ENCODE measurements at regions not wholly inside any gene's neighbourhood (a gene's known extent, or its start where the extent isn't known, plus 50 kb on each side); places are given as distances from the start of the nearest gene placed in this dataset.

GRCh38 chr15:87294854-87295253 lies 961.7 kb downstream of the NTRK3 start:
- no peaks in the 10 kb centered on the region for H3K4me1 ChIP-seq
- H3K9me3 ChIP-seq, result no peaks in the 10 kb centered on the region
- no peaks in the 10 kb centered on the region for H3K36me3 ChIP-seq
- no peak for TF ChIP-seq CTCF (IDR thresholded peaks at IDR 0.05; ENCODE audit: low read depth, low read length)
- no peaks in the 10 kb centered on the region for H3K27me3 ChIP-seq
- no peak for DNase-seq
- no peak overlapping the region for H3K4me3 ChIP-seq (ENCODE audit: low read depth, low read length)

GRCh38 chr15:87293031-87293430 lies 963.5 kb downstream of the NTRK3 start:
- H3K36me3 ChIP-seq, result no peaks in the 10 kb centered on the region
- H3K4me1 ChIP-seq, result no peaks in the 10 kb centered on the region
- no peak overlapping the region for H3K4me3 ChIP-seq (ENCODE audit: low read depth, low read length)
- H3K9me3 ChIP-seq, result no peaks in the 10 kb centered on the region
- DNase-seq, result no peak
- no peak for TF ChIP-seq CTCF (IDR thresholded peaks at IDR 0.05; ENCODE audit: low read depth, low read length)
- H3K27me3 ChIP-seq, result no peaks in the 10 kb centered on the region

GRCh38 chr15:87287156-87287555 lies 969.4 kb downstream of the NTRK3 start:
- no peak for DNase-seq
- H3K4me1 ChIP-seq, result no peaks in the 10 kb centered on the region
- H3K27me3 ChIP-seq, result no peaks in the 10 kb centered on the region
- no peak for TF ChIP-seq CTCF (IDR thresholded peaks at IDR 0.05; ENCODE audit: low read depth, low read length)
- H3K36me3 ChIP-seq, result no peaks in the 10 kb centered on the region
- H3K4me3 ChIP-seq (ENCODE audit: low read depth, low read length), result no peak overlapping the region
- H3K9me3 ChIP-seq, result no peaks in the 10 kb centered on the region

- no peak for DNase-seq
- Histone ChIP-seq H3K36me3 (no peaks in the 10 kb centered on the region), H3K27me3 (no peaks in the 10 kb centered on the region), H3K4me1 (no peaks in the 10 kb centered on the region), H3K9me3 (no peaks in the 10 kb centered on the region), H3K4me3 (ENCODE audit: low read depth, low read length) (no peak overlapping the region)
- TF ChIP-seq CTCF (IDR thresholded peaks at IDR 0.05; ENCODE audit: low read depth, low read length), result no peak
These were observed 987.0 kb downstream of the NTRK3 start for GRCh38 chr15:87269566-87269965.

GRCh38 chr15:87268675-87269074 lies 987.9 kb downstream of the NTRK3 start:
- H3K4me1 ChIP-seq, result no peaks in the 10 kb centered on the region
- no peaks in the 10 kb centered on the region for H3K36me3 ChIP-seq
- H3K4me3 ChIP-seq (ENCODE audit: low read depth, low read length), result no peak overlapping the region
- H3K9me3 ChIP-seq, result no peaks in the 10 kb centered on the region
- H3K27me3 ChIP-seq, result no peaks in the 10 kb centered on the region
- no peak for TF ChIP-seq CTCF (IDR thresholded peaks at IDR 0.05; ENCODE audit: low read depth, low read length)
- DNase-seq, result no peak

GRCh38 chr15:87267798-87268197 lies 988.7 kb downstream of the NTRK3 start:
- Histone ChIP-seq H3K4me1 (no peaks in the 10 kb centered on the region), H3K36me3 (no peaks in the 10 kb centered on the region), H3K4me3 (ENCODE audit: low read depth, low read length) (no peak overlapping the region), H3K27me3 (no peaks in the 10 kb centered on the region), H3K9me3 (no peaks in the 10 kb centered on the region)
- DNase-seq, result no peak
- no peak for TF ChIP-seq CTCF (IDR thresholded peaks at IDR 0.05; ENCODE audit: low read depth, low read length)

Data from BE2C (cell line).